OCI-LY7 (cell line): ENCODE measurements at regions not wholly inside any gene's neighbourhood (a gene's known extent, or its start where the extent isn't known, plus 50 kb on each side); places are given as distances from the start of the nearest gene placed in this dataset.

Experiments used
- EZH2phosphoT487 ChIP-seq: fragments of 200-600 bp; sonication (generic); IDR thresholded peaks from 2 replicates; pipeline ENCODE4 v1.6.1; 2018; ENCODE audit warnings: low read depth, borderline replicate concordance, mild to moderate bottlenecking, mixed run types, antibody characterized with exemption, low read length, moderate library complexity, mixed read lengths
- TF ChIP-seq, protein P1 (sequence below): fragments of 200-600 bp; sonication (generic); conservative IDR thresholded peaks from 2 replicates; pipeline ENCODE4 v1.5.1; 2014; ENCODE audit warnings: mild to moderate bottlenecking, antibody characterized with exemption, low read length, moderate library complexity, mixed read lengths

DNA sequence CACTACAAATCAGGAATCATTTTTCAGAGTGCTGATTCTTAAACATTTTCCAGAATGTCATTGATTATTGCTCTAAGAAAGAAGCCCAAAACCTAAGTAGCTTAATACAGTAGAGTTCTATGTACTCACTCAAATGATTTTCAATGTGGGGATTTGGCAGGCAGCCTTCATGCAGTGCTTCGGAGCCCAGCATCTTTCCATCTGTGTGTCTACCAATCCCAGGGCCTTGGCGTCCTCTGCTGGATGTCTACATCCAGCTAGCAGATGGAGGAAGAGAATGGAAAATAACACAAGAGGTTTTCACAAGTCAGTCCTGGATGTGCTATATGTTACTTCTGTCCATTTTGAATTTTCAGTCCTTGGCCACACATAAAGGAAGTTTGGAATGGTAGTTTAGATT, 151.8 kb downstream of the RDH14 start:
- no peak for TF ChIP-seq EZH2phosphoT487
- TF ChIP-seq, protein P1, sequence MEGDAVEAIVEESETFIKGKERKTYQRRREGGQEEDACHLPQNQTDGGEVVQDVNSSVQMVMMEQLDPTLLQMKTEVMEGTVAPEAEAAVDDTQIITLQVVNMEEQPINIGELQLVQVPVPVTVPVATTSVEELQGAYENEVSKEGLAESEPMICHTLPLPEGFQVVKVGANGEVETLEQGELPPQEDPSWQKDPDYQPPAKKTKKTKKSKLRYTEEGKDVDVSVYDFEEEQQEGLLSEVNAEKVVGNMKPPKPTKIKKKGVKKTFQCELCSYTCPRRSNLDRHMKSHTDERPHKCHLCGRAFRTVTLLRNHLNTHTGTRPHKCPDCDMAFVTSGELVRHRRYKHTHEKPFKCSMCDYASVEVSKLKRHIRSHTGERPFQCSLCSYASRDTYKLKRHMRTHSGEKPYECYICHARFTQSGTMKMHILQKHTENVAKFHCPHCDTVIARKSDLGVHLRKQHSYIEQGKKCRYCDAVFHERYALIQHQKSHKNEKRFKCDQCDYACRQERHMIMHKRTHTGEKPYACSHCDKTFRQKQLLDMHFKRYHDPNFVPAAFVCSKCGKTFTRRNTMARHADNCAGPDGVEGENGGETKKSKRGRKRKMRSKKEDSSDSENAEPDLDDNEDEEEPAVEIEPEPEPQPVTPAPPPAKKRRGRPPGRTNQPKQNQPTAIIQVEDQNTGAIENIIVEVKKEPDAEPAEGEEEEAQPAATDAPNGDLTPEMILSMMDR: no peak
